Psoas muscle (tissue), 7 donors: ENCODE measurements at regions not wholly inside any gene's neighbourhood (a gene's known extent, or its start where the extent isn't known, plus 50 kb on each side); places are given as distances from the start of the nearest gene placed in this dataset.
A peak's percentile ranks its signal among the peaks of the same experiment; 100 is the strongest.

Experiments used
- ATAC-seq, 4 donors: fragments of 200-7000 bp; cut with Tn5 transposase; one replicate each; pipeline ENCODE4 v1.9.1; 2020; ENCODE audit warnings: moderate library complexity in 3 of 4, mild to moderate bottlenecking in 2 of 4
- DNase-seq, 2 donors: peaks; one replicate each; pipeline ENCODE4 v3.0.0-alpha.2; 2020
- H3K27ac ChIP-seq: fragments of 200-600 bp; one replicate; pipeline ENCODE4 v1.8.0; 2022
- H3K27me3 ChIP-seq, 3 donors: fragments of 200-600 bp in 1 of 3; one replicate each; pipeline versions ENCODE4 v1.6.1 to v1.8.0; 2013 to 2022; ENCODE audit warnings: low read length in 2 of 3, mild to moderate bottlenecking in 2 of 3, moderate library complexity in 1 of 3; ENCODE audit not compliant: insufficient read depth in 3 of 3
- H3K36me3 ChIP-seq, 2 donors: fragments of 200-600 bp in 1 of 2; one replicate each; pipeline versions ENCODE4 v1.6.1 to v1.8.0; 2013 to 2022; ENCODE audit warnings: low read depth in 1 of 2, mild to moderate bottlenecking in 1 of 2, moderate library complexity in 1 of 2; ENCODE audit not compliant: insufficient read depth in 1 of 2
- H3K4me1 ChIP-seq: fragments of 200-600 bp; one replicate; pipeline ENCODE4 v1.8.0; 2022
- H3K4me3 ChIP-seq: fragments of 200-600 bp; one replicate; pipeline ENCODE4 v1.8.0; 2022; ENCODE audit warnings: mild to moderate bottlenecking
- H3K9me3 ChIP-seq: fragments of 200-600 bp; one replicate; pipeline ENCODE4 v1.8.0; 2022
- WGBS, 3 donors: extraction: QIAGEN DNeasy Blood & Tissue Kit; methylation state at CpG; one replicate each; pipeline versions ENCODE4 v1.1.6 to v1.1.7; 2013; 5-methylcytosine and 5-hydroxymethylcytosine counted together
- intact Hi-C, 2 donors: fragments of 100-400 bp; cut with DNase I; formaldehyde crosslinking; loops; one replicate each; pipeline versions ENCODE4 v1.11.0 to v1.14.2; 2022
- TF ChIP-seq, protein P1 (sequence below): fragments of 200-600 bp; IDR thresholded peaks from one replicate; pipeline ENCODE4 v1.8.0; 2022; ENCODE audit warnings: antibody characterized with exemption
- donor health status: healthy with polysubstance abuse.
- donor health status: DM: no; HTN: no; CAD: no; lungs with moderate emphysema.
- donor health status: Bipolar disorder and iron deficiency.
- donor health status: healthy.
- donor health status: DM: yes; HTN: yes; CAD: no.
- donor health status: DM: no; HTN: no; CAD: no.
- donor health status: DM: yes; HTN: yes; CAD: no.

DNA sequence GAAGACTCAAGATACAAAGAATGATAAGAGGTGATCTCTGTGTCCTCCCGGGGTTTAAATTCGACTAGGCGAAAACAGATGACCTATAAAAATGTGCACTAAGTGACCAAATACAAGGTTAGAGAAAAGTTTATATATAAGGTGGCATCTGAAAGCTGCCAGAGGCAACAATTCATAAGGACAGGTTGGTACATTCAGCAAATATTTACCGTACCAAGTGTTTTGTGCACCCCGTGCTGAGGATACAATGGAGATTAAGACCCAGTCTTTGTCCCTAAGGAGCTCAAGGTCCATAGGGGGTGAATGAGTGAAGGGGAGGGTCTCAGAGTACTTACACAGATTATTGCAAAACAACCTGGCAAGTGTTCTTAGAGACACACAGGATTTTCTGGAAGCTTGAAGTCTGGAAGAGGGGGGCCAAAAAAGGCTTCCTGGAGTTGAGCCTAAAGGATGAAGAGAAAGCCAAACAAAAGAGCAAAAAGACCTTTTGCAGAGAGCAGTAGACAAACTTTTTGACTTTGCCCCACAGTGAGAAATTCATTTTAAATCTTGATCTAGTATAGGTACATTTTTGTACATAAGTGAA is 71.4 kb upstream of the LRIG1 start:
- TF ChIP-seq, protein P1, sequence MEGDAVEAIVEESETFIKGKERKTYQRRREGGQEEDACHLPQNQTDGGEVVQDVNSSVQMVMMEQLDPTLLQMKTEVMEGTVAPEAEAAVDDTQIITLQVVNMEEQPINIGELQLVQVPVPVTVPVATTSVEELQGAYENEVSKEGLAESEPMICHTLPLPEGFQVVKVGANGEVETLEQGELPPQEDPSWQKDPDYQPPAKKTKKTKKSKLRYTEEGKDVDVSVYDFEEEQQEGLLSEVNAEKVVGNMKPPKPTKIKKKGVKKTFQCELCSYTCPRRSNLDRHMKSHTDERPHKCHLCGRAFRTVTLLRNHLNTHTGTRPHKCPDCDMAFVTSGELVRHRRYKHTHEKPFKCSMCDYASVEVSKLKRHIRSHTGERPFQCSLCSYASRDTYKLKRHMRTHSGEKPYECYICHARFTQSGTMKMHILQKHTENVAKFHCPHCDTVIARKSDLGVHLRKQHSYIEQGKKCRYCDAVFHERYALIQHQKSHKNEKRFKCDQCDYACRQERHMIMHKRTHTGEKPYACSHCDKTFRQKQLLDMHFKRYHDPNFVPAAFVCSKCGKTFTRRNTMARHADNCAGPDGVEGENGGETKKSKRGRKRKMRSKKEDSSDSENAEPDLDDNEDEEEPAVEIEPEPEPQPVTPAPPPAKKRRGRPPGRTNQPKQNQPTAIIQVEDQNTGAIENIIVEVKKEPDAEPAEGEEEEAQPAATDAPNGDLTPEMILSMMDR: no peak
- Histone ChIP-seq H3K27ac (no peak overlapping the region), H3K4me1 (no peaks in the 10 kb centered on the region), H3K4me3 (no peak overlapping the region), H3K36me3 (no peaks in the 10 kb centered on the region), H3K9me3 (no peaks in the 10 kb centered on the region), H3K27me3 (no peaks in the 10 kb centered on the region)
- ATAC-seq (no peak), DNase-seq (no peak)
- intact Hi-C loops: no loop called here
- 76 to 81% (median 77%) methylated on average over 5 of the region's 5 CpGs for WGBS, 3 donors

DNA sequence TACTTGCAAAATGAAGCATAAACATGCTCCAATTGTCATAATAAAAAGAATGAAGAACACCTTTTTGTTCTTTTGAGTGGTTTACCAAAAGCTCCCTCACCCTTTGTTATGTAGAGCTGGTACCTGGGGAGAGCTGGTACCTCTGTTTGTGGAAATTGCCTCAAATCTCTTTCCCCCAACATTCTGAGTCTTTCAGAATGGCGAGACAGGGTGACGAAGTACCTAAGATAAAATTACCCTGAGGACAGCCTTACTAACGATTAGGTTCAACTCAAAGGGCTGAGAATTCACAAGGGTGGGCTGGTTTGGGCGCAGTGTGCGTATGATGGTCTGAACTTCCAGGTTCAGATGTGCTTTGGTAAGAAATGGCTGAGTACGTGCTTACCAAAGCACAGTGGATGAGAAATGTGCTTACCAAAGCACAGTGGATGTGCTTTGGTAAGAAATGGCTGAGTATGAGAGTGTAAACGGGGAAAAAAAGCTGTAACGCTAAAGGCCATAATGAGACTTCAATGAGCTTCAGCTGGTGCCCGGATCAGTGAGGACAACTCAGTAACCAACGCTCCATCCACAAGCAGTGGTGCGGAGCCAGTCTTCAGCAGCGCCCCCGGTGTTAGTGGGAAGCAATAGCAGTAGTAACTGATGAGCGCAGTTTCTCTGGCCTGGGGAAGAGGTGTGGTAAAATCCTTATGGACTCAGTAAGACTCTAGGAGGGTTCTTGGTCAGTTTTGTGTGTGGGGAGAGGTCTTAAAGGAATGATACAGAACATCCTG is 72.3 kb upstream of the LRIG1 start:
- TF ChIP-seq, protein P1: peak; percentile 4
- Histone ChIP-seq H3K36me3 (no peaks in the 10 kb centered on the region), H3K9me3 (no peaks in the 10 kb centered on the region), H3K4me1 (no peaks in the 10 kb centered on the region), H3K4me3 (no peak overlapping the region), H3K27ac (no peak overlapping the region), H3K27me3 (no peaks in the 10 kb centered on the region)
- no peak for DNase-seq
- intact Hi-C loops: no loop called here
- 74 to 78% (median 78%) methylated on average over 14 of the region's 14 CpGs for WGBS, 3 donors
- ATAC-seq: no peak

DNA sequence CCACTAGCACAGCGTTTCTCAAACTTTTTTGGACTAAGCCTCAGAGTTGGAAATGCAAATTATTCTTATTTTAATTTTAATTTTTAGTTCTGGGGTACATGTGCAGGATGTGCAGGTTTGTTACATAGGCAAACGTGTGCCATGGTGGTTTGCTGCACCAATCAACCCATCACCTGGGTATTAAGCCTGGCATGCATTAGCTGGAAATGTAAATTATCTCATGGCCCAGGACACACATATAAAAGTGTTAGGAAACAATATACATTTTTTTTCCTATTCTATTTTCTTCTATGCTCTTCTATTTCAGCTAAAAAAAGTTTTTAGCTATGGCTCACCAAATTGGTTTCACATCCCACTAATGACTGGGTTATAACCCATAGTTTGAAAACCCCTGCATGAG is 73.3 kb upstream of the LRIG1 start:
- no peaks in the 10 kb centered on the region for H3K9me3 ChIP-seq
- ATAC-seq: no peak
- H3K36me3 ChIP-seq: no peaks in the 10 kb centered on the region
- H3K27ac ChIP-seq: no peak overlapping the region
- DNase-seq: no peak
- TF ChIP-seq, protein P1: no peak
- H3K27me3 ChIP-seq: no peaks in the 10 kb centered on the region
- intact Hi-C loops: no loop called here
- no peaks in the 10 kb centered on the region for H3K4me1 ChIP-seq
- 87 to 88% (median 88%) methylated on average over 2 of the region's 2 CpGs for WGBS, 3 donors
- H3K4me3 ChIP-seq: no peak overlapping the region

DNA sequence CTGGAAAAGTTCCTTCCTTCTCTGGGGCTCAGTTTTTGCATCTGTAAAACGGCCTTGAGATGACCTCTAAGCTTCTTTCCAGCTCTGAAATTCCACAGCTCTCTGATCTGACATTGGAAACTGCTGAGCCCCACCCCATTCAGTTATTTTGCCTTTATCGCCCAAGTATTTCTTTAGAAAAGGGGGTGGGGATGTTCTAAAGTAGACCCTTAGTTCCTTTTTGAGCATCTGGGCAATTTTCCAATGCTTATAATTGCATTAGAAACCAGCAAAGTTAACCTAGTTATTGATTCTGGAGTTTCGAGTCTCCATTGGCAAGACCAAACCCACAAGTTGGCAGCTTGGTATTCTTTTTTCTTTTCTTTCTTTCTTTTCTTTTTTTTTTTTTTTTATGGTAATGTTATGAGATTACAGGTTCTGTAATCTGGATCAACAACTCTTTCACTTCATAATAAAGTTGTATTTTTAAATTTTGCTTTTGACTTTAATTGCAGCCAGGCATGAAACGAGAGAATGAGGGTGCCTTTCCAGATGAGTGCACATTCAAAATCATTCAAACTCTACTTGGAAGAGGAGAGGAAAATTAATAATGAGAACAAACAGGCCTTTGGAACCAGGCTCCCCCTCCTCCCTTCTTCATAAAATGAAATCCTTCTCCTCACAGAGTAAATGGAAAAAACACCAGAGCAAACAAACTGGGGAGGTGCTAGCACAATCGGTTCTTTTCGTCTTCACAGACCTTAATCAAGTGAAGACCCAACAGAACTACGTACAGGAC is 76.8 kb upstream of the LRIG1 start:
- no peak overlapping the region for H3K4me3 ChIP-seq
- no peaks in the 10 kb centered on the region for H3K36me3 ChIP-seq
- H3K27ac ChIP-seq: no peak overlapping the region
- no peaks in the 10 kb centered on the region for H3K9me3 ChIP-seq
- ATAC-seq: no peak
- H3K27me3 ChIP-seq: no peaks in the 10 kb centered on the region
- no peaks in the 10 kb centered on the region for H3K4me1 ChIP-seq
- intact Hi-C loops: no loop called here
- no peak for DNase-seq
- TF ChIP-seq, protein P1: no peak
- WGBS, 3 donors: 64 to 66% (median 66%) methylated on average over 7 of the region's 7 CpGs
